ENCODE measurements at regions not wholly inside any gene's neighbourhood (a gene's known extent, or its start where the extent isn't known, plus 50 kb on each side); places are given as distances from the start of the nearest gene placed in this dataset.

- no peak overlapping the region for H3K4me2 ChIP-seq
- H3F3A ChIP-seq (replicated peaks; ENCODE audit: insufficient read depth) = no peaks in the 10 kb centered on the region
- H3K27ac ChIP-seq (ENCODE audit: low read depth in 2 of 2, low read length in 1 of 2) = no peak overlapping the region
- H2AFZ ChIP-seq (ENCODE audit: low read depth) = no peak overlapping the region
- H3K9ac ChIP-seq = no peak overlapping the region
- H3K4me1 ChIP-seq (ENCODE audit: control insufficient read depth in 1 of 2, insufficient read depth in 2 of 2, low read depth in 1 of 2, low read length in 1 of 2) = no peaks in the 10 kb centered on the region
- DNase-seq = no peak
- no peaks in the 10 kb centered on the region for H3K9me2 ChIP-seq
- ChIA-PET POLR2A (no interaction called here), CTCF (no interaction called here)
- H3K9me3 ChIP-seq = peaks cover 34% of the 10 kb centered on the region; the same call in 1 of the 2 replicates
- 1% methylated on average over 6 of the region's 6 CpGs for WGBS (ENCODE audit: low lambda C conversion rate)
- H4K20me1 ChIP-seq (ENCODE audit: insufficient read depth) = no peaks in the 10 kb centered on the region
- TF ChIP-seq TAF1 (IDR thresholded peaks at IDR 0.05; ENCODE audit: borderline replicate concordance, low read depth, low read length) (no peak), JUND (IDR thresholded peaks at IDR 0.05) (no peak), CHD2 (IDR thresholded peaks at IDR 0.05; ENCODE audit: low read length, partially characterized antibody) (no peak), TCF12 (IDR thresholded peaks at IDR 0.05) (no peak), SMC3 (IDR thresholded peaks at IDR 0.05; ENCODE audit: low read depth, low read length) (no peak), RFX5 (IDR thresholded peaks at IDR 0.05; ENCODE audit: low read length) (no peak), GATA2 (CRISPR knock-in tag; IDR thresholded peaks at IDR 0.05) (no peak), NRF1 (IDR thresholded peaks at IDR 0.05; ENCODE audit: low read depth, low read length) (no peak), POLR2AphosphoS5 (IDR thresholded peaks at IDR 0.05; ENCODE audit: low read depth, low read length) (no peak), YY1 (IDR thresholded peaks at IDR 0.05; ENCODE audit: low read depth) (no peak), FOXM1 (IDR thresholded peaks at IDR 0.05; ENCODE audit: low read depth) (no peak), RCOR1 (IDR thresholded peaks at IDR 0.05; ENCODE audit: low read length) (no peak), TEAD4 (IDR thresholded peaks at IDR 0.05; ENCODE audit: borderline replicate concordance, insufficient read depth) (no peak), EP300 (IDR thresholded peaks at IDR 0.05; ENCODE audit: borderline replicate concordance in 1 of 2, low read depth in 1 of 2, low read length in 1 of 2) (no peak)
- TF ChIP-seq, protein P1, sequence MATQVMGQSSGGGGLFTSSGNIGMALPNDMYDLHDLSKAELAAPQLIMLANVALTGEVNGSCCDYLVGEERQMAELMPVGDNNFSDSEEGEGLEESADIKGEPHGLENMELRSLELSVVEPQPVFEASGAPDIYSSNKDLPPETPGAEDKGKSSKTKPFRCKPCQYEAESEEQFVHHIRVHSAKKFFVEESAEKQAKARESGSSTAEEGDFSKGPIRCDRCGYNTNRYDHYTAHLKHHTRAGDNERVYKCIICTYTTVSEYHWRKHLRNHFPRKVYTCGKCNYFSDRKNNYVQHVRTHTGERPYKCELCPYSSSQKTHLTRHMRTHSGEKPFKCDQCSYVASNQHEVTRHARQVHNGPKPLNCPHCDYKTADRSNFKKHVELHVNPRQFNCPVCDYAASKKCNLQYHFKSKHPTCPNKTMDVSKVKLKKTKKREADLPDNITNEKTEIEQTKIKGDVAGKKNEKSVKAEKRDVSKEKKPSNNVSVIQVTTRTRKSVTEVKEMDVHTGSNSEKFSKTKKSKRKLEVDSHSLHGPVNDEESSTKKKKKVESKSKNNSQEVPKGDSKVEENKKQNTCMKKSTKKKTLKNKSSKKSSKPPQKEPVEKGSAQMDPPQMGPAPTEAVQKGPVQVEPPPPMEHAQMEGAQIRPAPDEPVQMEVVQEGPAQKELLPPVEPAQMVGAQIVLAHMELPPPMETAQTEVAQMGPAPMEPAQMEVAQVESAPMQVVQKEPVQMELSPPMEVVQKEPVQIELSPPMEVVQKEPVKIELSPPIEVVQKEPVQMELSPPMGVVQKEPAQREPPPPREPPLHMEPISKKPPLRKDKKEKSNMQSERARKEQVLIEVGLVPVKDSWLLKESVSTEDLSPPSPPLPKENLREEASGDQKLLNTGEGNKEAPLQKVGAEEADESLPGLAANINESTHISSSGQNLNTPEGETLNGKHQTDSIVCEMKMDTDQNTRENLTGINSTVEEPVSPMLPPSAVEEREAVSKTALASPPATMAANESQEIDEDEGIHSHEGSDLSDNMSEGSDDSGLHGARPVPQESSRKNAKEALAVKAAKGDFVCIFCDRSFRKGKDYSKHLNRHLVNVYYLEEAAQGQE (IDR thresholded peaks at IDR 0.05; ENCODE audit: low read depth, low read length) = no peak
- TF ChIP-seq, protein P2, sequence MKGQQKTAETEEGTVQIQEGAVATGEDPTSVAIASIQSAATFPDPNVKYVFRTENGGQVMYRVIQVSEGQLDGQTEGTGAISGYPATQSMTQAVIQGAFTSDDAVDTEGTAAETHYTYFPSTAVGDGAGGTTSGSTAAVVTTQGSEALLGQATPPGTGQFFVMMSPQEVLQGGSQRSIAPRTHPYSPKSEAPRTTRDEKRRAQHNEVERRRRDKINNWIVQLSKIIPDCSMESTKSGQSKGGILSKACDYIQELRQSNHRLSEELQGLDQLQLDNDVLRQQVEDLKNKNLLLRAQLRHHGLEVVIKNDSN (IDR thresholded peaks at IDR 0.05; ENCODE audit: borderline replicate concordance, low read depth) = no peak
- H3K27me3 ChIP-seq (ENCODE audit: insufficient read depth) = no peaks in the 10 kb centered on the region
- H3K79me2 ChIP-seq (ENCODE audit: insufficient read depth) = no peaks in the 10 kb centered on the region
- no peaks in the 10 kb centered on the region for H3K36me3 ChIP-seq (replicated peaks in 1 of 2; ENCODE audit: control insufficient read depth in 1 of 2, insufficient read depth in 2 of 2, low read length in 1 of 2)
- no peak overlapping the region for H3K4me3 ChIP-seq (ENCODE audit: low read depth in 2 of 2, low read length in 1 of 2)
These were observed 493.0 kb downstream of the ZNF479 start for GRCh38 chr7:56639173-56639746.

Measured in SK-N-SH (cell line).